GM12872 (cell line): ENCODE measurements at regions not wholly inside any gene's neighbourhood (a gene's known extent, or its start where the extent isn't known, plus 50 kb on each side); places are given as distances from the start of the nearest gene placed in this dataset.

Source experiments
- CTCF ChIP-seq: IDR thresholded peaks from 3 replicates; pipeline ENCODE4 v1.5.1; 2011; ENCODE audit warnings: low read depth, mild to moderate bottlenecking, low read length, moderate library complexity; ENCODE audit not compliant: insufficient read depth

- no peak for TF ChIP-seq CTCF
Observed at GRCh38 chr1:102776071-102776470, 332.3 kb downstream of the COL11A1 start.

- TF ChIP-seq CTCF = no peak
Observed at GRCh38 chr1:102772831-102773230, 335.5 kb downstream of the COL11A1 start.

- TF ChIP-seq CTCF = no peak
Observed at GRCh38 chr1:102758418-102758817, 349.9 kb downstream of the COL11A1 start.

- no peak for TF ChIP-seq CTCF
Observed at GRCh38 chr1:102757363-102757762, 351.0 kb downstream of the COL11A1 start.

- TF ChIP-seq CTCF = no peak
Observed at GRCh38 chr1:102751111-102751510, 357.2 kb downstream of the COL11A1 start.

GRCh38 chr1:102742426-102742825 lies 365.9 kb downstream of the COL11A1 start:
- no peak for TF ChIP-seq CTCF

GRCh38 chr1:102733491-102734236 lies 374.7 kb downstream of the COL11A1 start:
- TF ChIP-seq CTCF = no peak
